ENCODE measurements at regions not wholly inside any gene's neighbourhood (a gene's known extent, or its start where the extent isn't known, plus 50 kb on each side); places are given as distances from the start of the nearest gene placed in this dataset.

- Histone ChIP-seq H3K27ac (ENCODE audit: low read length) (no peak overlapping the region), H3K36me3 (ENCODE audit: insufficient read depth, low read length) (no peaks in the 10 kb centered on the region), H3K4me3 (ENCODE audit: low read depth in 1 of 2, low read length in 2 of 2) (no peak overlapping the region), H3K4me2 (ENCODE audit: insufficient read depth, low read length) (no peak overlapping the region), H4K20me1 (ENCODE audit: insufficient read depth, low read length) (no peaks in the 10 kb centered on the region), H3K27me3 (ENCODE audit: insufficient read depth, low read length, poor library complexity) (no peaks in the 10 kb centered on the region), H3K9ac (ENCODE audit: low read depth, low read length) (no peak overlapping the region), H3K79me2 (ENCODE audit: insufficient read depth, low read length) (no peaks in the 10 kb centered on the region), H3K4me1 (ENCODE audit: insufficient read depth, low read length) (no peaks in the 10 kb centered on the region), H3K9me3 (ENCODE audit: insufficient read depth, low read length, severe bottlenecking) (no peaks in the 10 kb centered on the region), H2AFZ (ENCODE audit: low read depth, low read length) (no peak overlapping the region)
- TF ChIP-seq, protein P1, sequence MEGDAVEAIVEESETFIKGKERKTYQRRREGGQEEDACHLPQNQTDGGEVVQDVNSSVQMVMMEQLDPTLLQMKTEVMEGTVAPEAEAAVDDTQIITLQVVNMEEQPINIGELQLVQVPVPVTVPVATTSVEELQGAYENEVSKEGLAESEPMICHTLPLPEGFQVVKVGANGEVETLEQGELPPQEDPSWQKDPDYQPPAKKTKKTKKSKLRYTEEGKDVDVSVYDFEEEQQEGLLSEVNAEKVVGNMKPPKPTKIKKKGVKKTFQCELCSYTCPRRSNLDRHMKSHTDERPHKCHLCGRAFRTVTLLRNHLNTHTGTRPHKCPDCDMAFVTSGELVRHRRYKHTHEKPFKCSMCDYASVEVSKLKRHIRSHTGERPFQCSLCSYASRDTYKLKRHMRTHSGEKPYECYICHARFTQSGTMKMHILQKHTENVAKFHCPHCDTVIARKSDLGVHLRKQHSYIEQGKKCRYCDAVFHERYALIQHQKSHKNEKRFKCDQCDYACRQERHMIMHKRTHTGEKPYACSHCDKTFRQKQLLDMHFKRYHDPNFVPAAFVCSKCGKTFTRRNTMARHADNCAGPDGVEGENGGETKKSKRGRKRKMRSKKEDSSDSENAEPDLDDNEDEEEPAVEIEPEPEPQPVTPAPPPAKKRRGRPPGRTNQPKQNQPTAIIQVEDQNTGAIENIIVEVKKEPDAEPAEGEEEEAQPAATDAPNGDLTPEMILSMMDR (IDR thresholded peaks at IDR 0.05; ENCODE audit: borderline replicate concordance, extremely low read depth, low read length, poor library complexity, severe bottlenecking): no peak
- no peak for TF ChIP-seq EZH2 (IDR thresholded peaks at IDR 0.05; ENCODE audit: borderline replicate concordance, low read depth, low read length, severe bottlenecking)
- ATAC-seq (ENCODE audit: insufficient read depth, low read depth) (no peak), DNase-seq (no peak)
Observed at GRCh38 chr6:16907991-16908390, 146.7 kb upstream of the ATXN1 start.

GRCh38 chr6:16904957-16905356 is 143.7 kb upstream of the ATXN1 start:
- no peaks in the 10 kb centered on the region for H4K20me1 ChIP-seq (ENCODE audit: insufficient read depth, low read length)
- no peak overlapping the region for H3K4me3 ChIP-seq (ENCODE audit: low read depth in 1 of 2, low read length in 2 of 2)
- H2AFZ ChIP-seq (ENCODE audit: low read depth, low read length): no peak overlapping the region
- no peaks in the 10 kb centered on the region for H3K9me3 ChIP-seq (ENCODE audit: insufficient read depth, low read length, severe bottlenecking)
- ATAC-seq (ENCODE audit: insufficient read depth, low read depth) (no peak), DNase-seq (no peak)
- no peak overlapping the region for H3K27ac ChIP-seq (ENCODE audit: low read length)
- no peaks in the 10 kb centered on the region for H3K36me3 ChIP-seq (ENCODE audit: insufficient read depth, low read length)
- H3K4me2 ChIP-seq (ENCODE audit: insufficient read depth, low read length): no peak overlapping the region
- no peak overlapping the region for H3K9ac ChIP-seq (ENCODE audit: low read depth, low read length)
- H3K4me1 ChIP-seq (ENCODE audit: insufficient read depth, low read length): no peaks in the 10 kb centered on the region
- TF ChIP-seq, protein P1 (IDR thresholded peaks at IDR 0.05; ENCODE audit: borderline replicate concordance, extremely low read depth, low read length, poor library complexity, severe bottlenecking): no peak
- no peak for TF ChIP-seq EZH2 (IDR thresholded peaks at IDR 0.05; ENCODE audit: borderline replicate concordance, low read depth, low read length, severe bottlenecking)
- H3K27me3 ChIP-seq (ENCODE audit: insufficient read depth, low read length, poor library complexity): no peaks in the 10 kb centered on the region
- H3K79me2 ChIP-seq (ENCODE audit: insufficient read depth, low read length): no peaks in the 10 kb centered on the region

DNA sequence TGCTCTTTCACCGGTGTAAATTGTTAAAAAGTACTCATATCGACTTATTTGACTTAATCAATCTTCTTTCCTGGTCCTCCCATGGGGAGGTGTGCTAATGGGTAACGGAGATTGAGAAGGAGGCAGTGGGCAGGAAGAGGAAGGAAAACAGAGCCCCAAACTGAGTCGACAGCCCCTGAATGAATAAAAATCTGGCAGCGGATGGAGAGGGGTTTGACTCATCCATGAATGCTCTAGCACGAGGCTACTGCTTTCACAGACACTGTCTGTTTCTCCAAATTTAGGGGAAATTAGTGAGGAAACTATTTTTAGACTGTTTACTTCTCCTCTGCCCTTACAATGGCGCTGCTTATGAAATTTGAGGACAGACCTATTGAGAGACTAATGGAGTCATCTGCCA is 142.2 kb upstream of the ATXN1 start:
- TF ChIP-seq, protein P1 (IDR thresholded peaks at IDR 0.05; ENCODE audit: borderline replicate concordance, extremely low read depth, low read length, poor library complexity, severe bottlenecking): no peak
- TF ChIP-seq EZH2 (IDR thresholded peaks at IDR 0.05; ENCODE audit: borderline replicate concordance, low read depth, low read length, severe bottlenecking): no peak
- Histone ChIP-seq H3K36me3 (ENCODE audit: insufficient read depth, low read length) (no peaks in the 10 kb centered on the region), H3K27ac (ENCODE audit: low read length) (no peak overlapping the region), H3K27me3 (ENCODE audit: insufficient read depth, low read length, poor library complexity) (no peaks in the 10 kb centered on the region), H3K79me2 (ENCODE audit: insufficient read depth, low read length) (no peaks in the 10 kb centered on the region), H4K20me1 (ENCODE audit: insufficient read depth, low read length) (no peaks in the 10 kb centered on the region), H3K9ac (ENCODE audit: low read depth, low read length) (no peak overlapping the region), H3K9me3 (ENCODE audit: insufficient read depth, low read length, severe bottlenecking) (no peaks in the 10 kb centered on the region), H3K4me2 (ENCODE audit: insufficient read depth, low read length) (no peak overlapping the region), H3K4me3 (ENCODE audit: low read depth in 1 of 2, low read length in 2 of 2) (no peak overlapping the region), H3K4me1 (ENCODE audit: insufficient read depth, low read length) (no peaks in the 10 kb centered on the region), H2AFZ (ENCODE audit: low read depth, low read length) (no peak overlapping the region)
- DNase-seq (no peak), ATAC-seq (ENCODE audit: insufficient read depth, low read depth) (no peak)

- Histone ChIP-seq H3K36me3 (ENCODE audit: insufficient read depth, low read length) (no peaks in the 10 kb centered on the region), H3K27me3 (ENCODE audit: insufficient read depth, low read length, poor library complexity) (no peaks in the 10 kb centered on the region), H3K27ac (ENCODE audit: low read length) (no peak overlapping the region), H3K4me1 (ENCODE audit: insufficient read depth, low read length) (no peaks in the 10 kb centered on the region), H3K9ac (ENCODE audit: low read depth, low read length) (no peak overlapping the region), H3K79me2 (ENCODE audit: insufficient read depth, low read length) (no peaks in the 10 kb centered on the region), H3K4me3 (ENCODE audit: low read depth in 1 of 2, low read length in 2 of 2) (no peak overlapping the region), H3K4me2 (ENCODE audit: insufficient read depth, low read length) (no peak overlapping the region), H2AFZ (ENCODE audit: low read depth, low read length) (no peak overlapping the region), H3K9me3 (ENCODE audit: insufficient read depth, low read length, severe bottlenecking) (no peaks in the 10 kb centered on the region), H4K20me1 (ENCODE audit: insufficient read depth, low read length) (no peaks in the 10 kb centered on the region)
- ATAC-seq (ENCODE audit: insufficient read depth, low read depth) (no peak), DNase-seq (no peak)
- TF ChIP-seq, protein P1 (IDR thresholded peaks at IDR 0.05; ENCODE audit: borderline replicate concordance, extremely low read depth, low read length, poor library complexity, severe bottlenecking): no peak
- TF ChIP-seq EZH2 (IDR thresholded peaks at IDR 0.05; ENCODE audit: borderline replicate concordance, low read depth, low read length, severe bottlenecking): no peak
Observed at GRCh38 chr6:16902502-16902901, 141.2 kb upstream of the ATXN1 start.
